ENCODE measurements at regions not wholly inside any gene's neighbourhood (a gene's known extent, or its start where the extent isn't known, plus 50 kb on each side); places are given as distances from the start of the nearest gene placed in this dataset.

GRCh38 chr14:50040895-50041465 lies 75.4 kb downstream of the VCPKMT start:
- no peak for DNase-seq

GRCh38 chr14:50041980-50042379 lies 74.4 kb downstream of the VCPKMT start:
- no peak for DNase-seq

- DNase-seq, result no peak
Measured at GRCh38 chr14:50044042-50044651, 72.2 kb downstream of the VCPKMT start.

GRCh38 chr14:50045039-50045711 lies 71.2 kb downstream of the VCPKMT start:
- peak; percentile 67 for DNase-seq

- DNase-seq, result no peak
Measured at GRCh38 chr14:50045837-50046236, 70.5 kb downstream of the VCPKMT start.

GRCh38 chr14:50047274-50047676 lies 69.1 kb downstream of the VCPKMT start:
- DNase-seq, result no peak

- DNase-seq, result no peak
Measured at GRCh38 chr14:50049093-50049492, 67.3 kb downstream of the VCPKMT start.

GRCh38 chr14:50049703-50050570 lies 66.4 kb downstream of the VCPKMT start:
- DNase-seq, result no peak

GRCh38 chr14:50051106-50051505 lies 65.3 kb downstream of the VCPKMT start:
- DNase-seq, result no peak

- DNase-seq, result no peak
Measured at GRCh38 chr14:50051706-50052105, 64.7 kb downstream of the VCPKMT start.

- no peak for DNase-seq
Measured at GRCh38 chr14:50052517-50052916, 63.9 kb downstream of the VCPKMT start.

GRCh38 chr14:50053935-50054334 lies 62.4 kb downstream of the VCPKMT start:
- no peak for DNase-seq

- no peak for DNase-seq
Measured at GRCh38 chr14:50055461-50056228, 60.7 kb downstream of the VCPKMT start.

- DNase-seq, result no peak
Measured at GRCh38 chr14:50056435-50056834, 59.9 kb downstream of the VCPKMT start.

- DNase-seq, result no peak
Measured at GRCh38 chr14:50057331-50057730, 59.0 kb downstream of the VCPKMT start.

- DNase-seq, result no peak
Measured at GRCh38 chr14:50058113-50058512, 58.3 kb downstream of the VCPKMT start.

All from fibroblast of skin of right quadriceps (primary cell).